GM23338 (cell line): ENCODE measurements at regions not wholly inside any gene's neighbourhood (a gene's known extent, or its start where the extent isn't known, plus 50 kb on each side); places are given as distances from the start of the nearest gene placed in this dataset.

Experiments used
- ATAC-seq: fragments of 200-7000 bp; cut with Tn5 transposase; 3 replicates; pipeline ENCODE4 v1.9.1; 2020
- DNase-seq: peaks from one replicate; pipeline ENCODE4 v3.0.0-alpha.2; 2015; ENCODE audit warnings: low spot score
- H2AFZ ChIP-seq: fragments of 200-600 bp; sonication (generic); 2 replicates; pipeline ENCODE4 v1.8.0; 2016; ENCODE audit warnings: antibody characterized with exemption, mild to moderate bottlenecking, moderate library complexity
- H3F3A ChIP-seq: fragments of 200-600 bp; sonication (generic); replicated peaks from 2 replicates; pipeline ENCODE4 v1.8.0; 2017; ENCODE audit warnings: antibody characterized with exemption, mixed run types, low read depth
- H3K27ac ChIP-seq: fragments of 200-600 bp; sonication (generic); 2 replicates; pipeline ENCODE4 v1.6.1; 2016; ENCODE audit warnings: low read depth
- H3K27me3 ChIP-seq: fragments of 200-600 bp; sonication (generic); 2 replicates; pipeline ENCODE4 v1.8.0; 2016; ENCODE audit warnings: mild to moderate bottlenecking, mixed run types, moderate library complexity; ENCODE audit not compliant: insufficient read depth
- H3K36me3 ChIP-seq: fragments of 200-600 bp; sonication (generic); 2 replicates; pipeline ENCODE4 v1.8.0; 2016; ENCODE audit warnings: mild to moderate bottlenecking; ENCODE audit not compliant: insufficient read depth
- H3K4me1 ChIP-seq: fragments of 200-600 bp; sonication (generic); 2 replicates; pipeline ENCODE4 v1.8.0; 2016; ENCODE audit warnings: mild to moderate bottlenecking, moderate library complexity; ENCODE audit not compliant: insufficient read depth
- H3K4me2 ChIP-seq: fragments of 200-600 bp; sonication (generic); 2 replicates; pipeline ENCODE4 v1.7.1; 2017; ENCODE audit warnings: mixed run types
- H3K4me3 ChIP-seq: fragments of 200-600 bp; sonication (generic); 2 replicates; pipeline ENCODE4 v1.6.1; 2016; ENCODE audit warnings: mixed run types
- H3K79me2 ChIP-seq: fragments of 200-600 bp; sonication (generic); replicated peaks from 2 replicates; pipeline ENCODE4 v1.8.0; 2017; ENCODE audit warnings: mild to moderate bottlenecking; ENCODE audit not compliant: insufficient read depth
- H3K9me2 ChIP-seq: fragments of 200-600 bp; sonication (generic); 2 replicates; pipeline ENCODE4 v1.8.0; 2017; ENCODE audit not compliant: insufficient read depth
- H4K20me1 ChIP-seq: fragments of 200-600 bp; sonication (generic); replicated peaks from 2 replicates; pipeline ENCODE4 v1.8.0; 2017; ENCODE audit warnings: mild to moderate bottlenecking; ENCODE audit not compliant: insufficient read depth
- H3K27ac Mint-ChIP-seq: 2 replicates; pipeline ENCODE4 v1.8.0; 2020; ENCODE audit warnings: inconsistent platforms, mild to moderate bottlenecking, moderate library complexity, mixed read lengths
- H3K27me3 Mint-ChIP-seq: 3 replicates; pipeline ENCODE4 v1.8.0; 2022; ENCODE audit warnings: low read depth, mild to moderate bottlenecking, moderate library complexity, mixed read lengths, inconsistent platforms; ENCODE audit not compliant: insufficient read depth, poor library complexity
- H3K36me3 Mint-ChIP-seq: 3 replicates; pipeline ENCODE4 v1.8.0; 2021; ENCODE audit warnings: low read depth, mild to moderate bottlenecking, inconsistent platforms, moderate library complexity, mixed read lengths
- H3K4me1 Mint-ChIP-seq: 3 replicates; pipeline ENCODE4 v1.8.0; 2020; ENCODE audit warnings: mild to moderate bottlenecking, inconsistent platforms, mixed read lengths
- H3K4me3 Mint-ChIP-seq: 3 replicates; pipeline ENCODE4 v1.8.0; 2021; ENCODE audit warnings: moderate library complexity, mild to moderate bottlenecking, inconsistent platforms, mixed read lengths
- H3K9me3 Mint-ChIP-seq: 3 replicates; pipeline ENCODE4 v1.8.0; 2020; ENCODE audit warnings: moderate library complexity, mild to moderate bottlenecking, inconsistent platforms, mixed read lengths
- CREB1 ChIP-seq: fragments of 250-450 bp; sonication (Bioruptor Pico); IDR thresholded peaks from 2 replicates; pipeline ENCODE4 v1.5.0; 2020; ENCODE audit warnings: low read depth, mild to moderate bottlenecking, moderate library complexity
- CTCF ChIP-seq, 2 experiments: fragments of 200-600 bp in 1 of 2; sonication (generic) in 1 of 2; conservative IDR thresholded peaks; 2 replicates each; pipeline versions ENCODE4 v1.5.1 to v1.6.1; 2016 to 2017; ENCODE audit warnings: antibody characterized with exemption in 2 of 2, low read depth in 2 of 2, mild to moderate bottlenecking in 2 of 2, moderate library complexity in 1 of 2
- ETS1 ChIP-seq: IDR thresholded peaks from 2 replicates; pipeline ENCODE4 v1.6.1; 2016; ENCODE audit warnings: antibody characterized with exemption
- EZH2 ChIP-seq: fragments of 200-600 bp; sonication (generic); IDR thresholded peaks from one replicate; pipeline ENCODE4 v1.8.0; 2017; ENCODE audit warnings: antibody characterized with exemption, mild to moderate bottlenecking, low read depth; ENCODE audit not compliant: unreplicated experiment
- EZH2phosphoT487 ChIP-seq: fragments of 200-600 bp; sonication (generic); IDR thresholded peaks from one replicate; pipeline ENCODE4 v1.8.1; 2018; ENCODE audit warnings: antibody characterized with exemption; ENCODE audit not compliant: unreplicated experiment
- JUNB ChIP-seq: IDR thresholded peaks from one replicate; pipeline ENCODE4 v1.6.1; 2016; ENCODE audit warnings: antibody characterized with exemption; ENCODE audit not compliant: unreplicated experiment
- NANOG ChIP-seq: IDR thresholded peaks from 2 replicates; pipeline ENCODE4 v1.6.1; 2016; ENCODE audit warnings: antibody characterized with exemption, borderline replicate concordance
- POLR2AphosphoS5 ChIP-seq: IDR thresholded peaks from 2 replicates; pipeline ENCODE4 v1.6.1; 2016; ENCODE audit warnings: antibody characterized with exemption, low read depth
- REST ChIP-seq: IDR thresholded peaks from one replicate; pipeline ENCODE4 v1.6.1; 2018; ENCODE audit warnings: antibody characterized with exemption; ENCODE audit not compliant: unreplicated experiment
- ZNF331 ChIP-seq: fragments of 250-450 bp; sonication (Bioruptor Pico); IDR thresholded peaks from 2 replicates; pipeline ENCODE4 v1.5.0; 2020; ENCODE audit warnings: low read depth, mild to moderate bottlenecking, moderate library complexity
- TF ChIP-seq, protein P1 (sequence below): fragments of 250-450 bp; sonication (Bioruptor Pico); IDR thresholded peaks from 2 replicates; pipeline ENCODE4 v1.5.0; 2020; ENCODE audit warnings: mild to moderate bottlenecking, moderate library complexity

GRCh38 chr6:33895988-33896387, 92.2 kb upstream of the MLN start:
- Histone ChIP-seq H3K4me1 (no peaks in the 10 kb centered on the region; the same call in 1 of the 2 replicates), H2AFZ (no peak overlapping the region), H3F3A (no peaks in the 10 kb centered on the region), H3K27me3 (no peaks in the 10 kb centered on the region), H3K79me2 (no peaks in the 10 kb centered on the region), H4K20me1 (no peaks in the 10 kb centered on the region), H3K4me3 (no peak overlapping the region), H3K36me3 (no peaks in the 10 kb centered on the region), H3K4me2 (no peak overlapping the region), H3K27ac (no peak overlapping the region), H3K9me2 (no peaks in the 10 kb centered on the region)
- ATAC-seq (no peak), DNase-seq (no peak)
- Mint-ChIP-seq H3K4me1 (peaks cover 11% of the 10 kb centered on the region), H3K36me3 (no peaks in the 10 kb centered on the region), H3K27me3 (peaks cover 8% of the 10 kb centered on the region), H3K4me3 (no peak overlapping the region), H3K27ac (no peak overlapping the region), H3K9me3 (no peaks in the 10 kb centered on the region)
- no peak for TF ChIP-seq ETS1
- TF ChIP-seq, protein P1, sequence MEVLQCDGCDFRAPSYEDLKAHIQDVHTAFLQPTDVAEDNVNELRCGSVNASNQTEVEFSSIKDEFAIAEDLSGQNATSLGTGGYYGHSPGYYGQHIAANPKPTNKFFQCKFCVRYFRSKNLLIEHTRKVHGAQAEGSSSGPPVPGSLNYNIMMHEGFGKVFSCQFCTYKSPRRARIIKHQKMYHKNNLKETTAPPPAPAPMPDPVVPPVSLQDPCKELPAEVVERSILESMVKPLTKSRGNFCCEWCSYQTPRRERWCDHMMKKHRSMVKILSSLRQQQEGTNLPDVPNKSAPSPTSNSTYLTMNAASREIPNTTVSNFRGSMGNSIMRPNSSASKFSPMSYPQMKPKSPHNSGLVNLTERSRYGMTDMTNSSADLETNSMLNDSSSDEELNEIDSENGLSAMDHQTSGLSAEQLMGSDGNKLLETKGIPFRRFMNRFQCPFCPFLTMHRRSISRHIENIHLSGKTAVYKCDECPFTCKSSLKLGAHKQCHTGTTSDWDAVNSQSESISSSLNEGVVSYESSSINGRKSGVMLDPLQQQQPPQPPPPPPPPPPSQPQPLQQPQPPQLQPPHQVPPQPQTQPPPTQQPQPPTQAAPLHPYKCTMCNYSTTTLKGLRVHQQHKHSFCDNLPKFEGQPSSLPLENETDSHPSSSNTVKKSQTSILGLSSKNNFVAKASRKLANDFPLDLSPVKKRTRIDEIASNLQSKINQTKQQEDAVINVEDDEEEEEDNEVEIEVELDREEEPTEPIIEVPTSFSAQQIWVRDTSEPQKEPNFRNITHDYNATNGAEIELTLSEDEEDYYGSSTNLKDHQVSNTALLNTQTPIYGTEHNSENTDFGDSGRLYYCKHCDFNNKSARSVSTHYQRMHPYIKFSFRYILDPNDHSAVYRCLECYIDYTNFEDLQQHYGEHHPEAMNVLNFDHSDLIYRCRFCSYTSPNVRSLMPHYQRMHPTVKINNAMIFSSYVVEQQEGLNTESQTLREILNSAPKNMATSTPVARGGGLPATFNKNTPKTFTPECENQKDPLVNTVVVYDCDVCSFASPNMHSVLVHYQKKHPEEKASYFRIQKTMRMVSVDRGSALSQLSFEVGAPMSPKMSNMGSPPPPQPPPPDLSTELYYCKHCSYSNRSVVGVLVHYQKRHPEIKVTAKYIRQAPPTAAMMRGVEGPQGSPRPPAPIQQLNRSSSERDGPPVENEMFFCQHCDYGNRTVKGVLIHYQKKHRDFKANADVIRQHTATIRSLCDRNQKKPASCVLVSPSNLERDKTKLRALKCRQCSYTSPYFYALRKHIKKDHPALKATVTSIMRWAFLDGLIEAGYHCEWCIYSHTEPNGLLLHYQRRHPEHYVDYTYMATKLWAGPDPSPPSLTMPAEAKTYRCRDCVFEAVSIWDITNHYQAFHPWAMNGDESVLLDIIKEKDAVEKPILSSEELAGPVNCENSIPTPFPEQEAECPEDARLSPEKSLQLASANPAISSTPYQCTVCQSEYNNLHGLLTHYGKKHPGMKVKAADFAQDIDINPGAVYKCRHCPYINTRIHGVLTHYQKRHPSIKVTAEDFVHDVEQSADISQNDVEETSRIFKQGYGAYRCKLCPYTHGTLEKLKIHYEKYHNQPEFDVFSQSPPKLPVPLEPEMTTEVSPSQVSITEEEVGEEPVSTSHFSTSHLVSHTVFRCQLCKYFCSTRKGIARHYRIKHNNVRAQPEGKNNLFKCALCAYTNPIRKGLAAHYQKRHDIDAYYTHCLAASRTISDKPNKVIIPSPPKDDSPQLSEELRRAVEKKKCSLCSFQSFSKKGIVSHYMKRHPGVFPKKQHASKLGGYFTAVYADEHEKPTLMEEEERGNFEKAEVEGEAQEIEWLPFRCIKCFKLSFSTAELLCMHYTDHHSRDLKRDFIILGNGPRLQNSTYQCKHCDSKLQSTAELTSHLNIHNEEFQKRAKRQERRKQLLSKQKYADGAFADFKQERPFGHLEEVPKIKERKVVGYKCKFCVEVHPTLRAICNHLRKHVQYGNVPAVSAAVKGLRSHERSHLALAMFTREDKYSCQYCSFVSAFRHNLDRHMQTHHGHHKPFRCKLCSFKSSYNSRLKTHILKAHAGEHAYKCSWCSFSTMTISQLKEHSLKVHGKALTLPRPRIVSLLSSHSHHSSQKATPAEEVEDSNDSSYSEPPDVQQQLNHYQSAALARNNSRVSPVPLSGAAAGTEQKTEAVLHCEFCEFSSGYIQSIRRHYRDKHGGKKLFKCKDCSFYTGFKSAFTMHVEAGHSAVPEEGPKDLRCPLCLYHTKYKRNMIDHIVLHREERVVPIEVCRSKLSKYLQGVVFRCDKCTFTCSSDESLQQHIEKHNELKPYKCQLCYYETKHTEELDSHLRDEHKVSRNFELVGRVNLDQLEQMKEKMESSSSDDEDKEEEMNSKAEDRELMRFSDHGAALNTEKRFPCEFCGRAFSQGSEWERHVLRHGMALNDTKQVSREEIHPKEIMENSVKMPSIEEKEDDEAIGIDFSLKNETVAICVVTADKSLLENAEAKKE, result no peak
- TF ChIP-seq CREB1 (CRISPR knock-in tag), result no peak
- TF ChIP-seq POLR2AphosphoS5, result no peak
- TF ChIP-seq EZH2, result no peak
- no peak for TF ChIP-seq NANOG
- TF ChIP-seq REST, result no peak
- TF ChIP-seq JUNB, result no peak
- TF ChIP-seq CTCF (conservative IDR thresholded peaks at IDR 0.05; ENCODE audit: low read depth in 2 of 2), result no peak
- no peak for TF ChIP-seq ZNF331 (CRISPR knock-in tag)
- TF ChIP-seq EZH2phosphoT487, result no peak
